Parathyroid adenoma (tissue), 2 donors: ENCODE measurements at regions not wholly inside any gene's neighbourhood (a gene's known extent, or its start where the extent isn't known, plus 50 kb on each side); places are given as distances from the start of the nearest gene placed in this dataset.

ENCODE experiments used
- H2AFZ ChIP-seq: fragments of 300-600 bp; sonication (generic); one replicate; pipeline ENCODE4 v1.7.0; 2017; ENCODE audit warnings: antibody characterized with exemption, mild to moderate bottlenecking
- H3K27ac ChIP-seq: fragments of 300-600 bp; sonication (generic); one replicate; pipeline ENCODE4 v1.7.0; 2017
- H3K27me3 ChIP-seq: fragments of 300-600 bp; sonication (generic); one replicate; pipeline ENCODE4 v1.7.0; 2017; ENCODE audit warnings: low read length; ENCODE audit not compliant: control insufficient read depth, insufficient read depth
- H3K36me3 ChIP-seq: fragments of 300-600 bp; sonication (generic); one replicate; pipeline ENCODE4 v1.7.0; 2017; ENCODE audit warnings: low read length; ENCODE audit not compliant: control insufficient read depth, insufficient read depth
- H3K4me1 ChIP-seq: fragments of 300-600 bp; sonication (generic); one replicate; pipeline ENCODE4 v1.7.0; 2017; ENCODE audit warnings: control low read depth
- H3K4me2 ChIP-seq: fragments of 300-600 bp; sonication (generic); one replicate; pipeline ENCODE4 v1.7.0; 2017; ENCODE audit warnings: low read length
- H3K4me3 ChIP-seq: fragments of 300-600 bp; sonication (generic); one replicate; pipeline ENCODE4 v1.7.0; 2017; ENCODE audit warnings: low read depth, low read length
- H3K79me2 ChIP-seq: fragments of 300-600 bp; sonication (generic); one replicate; pipeline ENCODE4 v1.7.0; 2017; ENCODE audit warnings: control low read depth
- H3K9ac ChIP-seq: fragments of 300-600 bp; sonication (generic); one replicate; pipeline ENCODE4 v1.7.0; 2017; ENCODE audit warnings: mild to moderate bottlenecking
- H3K9me3 ChIP-seq: fragments of 300-600 bp; sonication (generic); one replicate; pipeline ENCODE4 v1.7.0; 2017; ENCODE audit warnings: low read length; ENCODE audit not compliant: control insufficient read depth
- TF ChIP-seq, protein P1 (sequence below): fragments of 300-600 bp; sonication (generic); IDR thresholded peaks from one replicate; pipeline ENCODE4 v1.7.0; 2017; ENCODE audit warnings: antibody characterized with exemption, mild to moderate bottlenecking
- donor health status: primary hyperparathyroidism.

DNA sequence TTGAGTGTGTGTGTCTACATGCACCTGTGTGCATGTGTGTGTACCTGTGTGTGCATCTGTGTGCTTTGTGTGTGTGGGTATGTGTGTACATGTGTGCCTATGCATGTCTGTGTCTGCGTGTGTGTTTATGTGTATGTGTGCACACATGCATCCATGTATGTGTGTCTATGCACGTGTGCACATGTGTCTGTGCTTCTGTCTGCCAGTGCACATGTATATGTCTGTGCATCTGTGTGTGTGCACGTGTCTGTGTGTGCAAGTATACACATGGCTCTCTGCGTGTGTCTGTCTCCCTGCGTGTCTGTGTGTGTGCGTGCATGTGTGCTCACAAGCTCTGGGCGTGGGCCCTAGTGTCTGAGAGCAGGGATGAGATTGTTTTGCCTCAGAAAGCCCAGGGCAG lies 85.3 kb upstream of the SEC14L1 start:
- Histone ChIP-seq H3K27ac (no peak overlapping the region), H3K27me3 (no peaks in the 10 kb centered on the region)

DNA sequence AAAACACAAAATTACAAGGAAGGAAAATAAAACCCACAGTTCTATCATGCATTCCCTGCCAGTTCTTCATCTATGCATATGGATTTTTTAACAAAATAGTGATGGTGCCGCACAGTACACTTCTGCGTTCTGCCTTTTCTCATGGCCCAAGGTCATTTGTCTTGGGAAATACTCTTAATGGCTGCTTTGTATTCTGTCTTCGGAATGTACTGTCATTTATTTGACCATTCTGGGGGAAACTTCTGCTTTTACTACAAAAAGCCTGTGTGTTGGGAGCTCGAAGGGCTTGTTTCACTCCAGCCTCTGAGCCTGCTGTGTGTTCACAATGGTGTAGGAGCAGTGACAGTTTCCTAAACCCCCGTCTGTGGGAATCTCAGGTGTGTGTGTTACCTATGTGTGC lies 82.8 kb upstream of the SEC14L1 start:
- no peak overlapping the region for H3K4me2 ChIP-seq
- H3K4me1 ChIP-seq: no peaks in the 10 kb centered on the region
- H2AFZ ChIP-seq: no peak overlapping the region
- no peaks in the 10 kb centered on the region for H3K27me3 ChIP-seq
- TF ChIP-seq, protein P1, sequence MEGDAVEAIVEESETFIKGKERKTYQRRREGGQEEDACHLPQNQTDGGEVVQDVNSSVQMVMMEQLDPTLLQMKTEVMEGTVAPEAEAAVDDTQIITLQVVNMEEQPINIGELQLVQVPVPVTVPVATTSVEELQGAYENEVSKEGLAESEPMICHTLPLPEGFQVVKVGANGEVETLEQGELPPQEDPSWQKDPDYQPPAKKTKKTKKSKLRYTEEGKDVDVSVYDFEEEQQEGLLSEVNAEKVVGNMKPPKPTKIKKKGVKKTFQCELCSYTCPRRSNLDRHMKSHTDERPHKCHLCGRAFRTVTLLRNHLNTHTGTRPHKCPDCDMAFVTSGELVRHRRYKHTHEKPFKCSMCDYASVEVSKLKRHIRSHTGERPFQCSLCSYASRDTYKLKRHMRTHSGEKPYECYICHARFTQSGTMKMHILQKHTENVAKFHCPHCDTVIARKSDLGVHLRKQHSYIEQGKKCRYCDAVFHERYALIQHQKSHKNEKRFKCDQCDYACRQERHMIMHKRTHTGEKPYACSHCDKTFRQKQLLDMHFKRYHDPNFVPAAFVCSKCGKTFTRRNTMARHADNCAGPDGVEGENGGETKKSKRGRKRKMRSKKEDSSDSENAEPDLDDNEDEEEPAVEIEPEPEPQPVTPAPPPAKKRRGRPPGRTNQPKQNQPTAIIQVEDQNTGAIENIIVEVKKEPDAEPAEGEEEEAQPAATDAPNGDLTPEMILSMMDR: no peak
- H3K4me3 ChIP-seq: no peak overlapping the region
- no peaks in the 10 kb centered on the region for H3K9me3 ChIP-seq
- H3K79me2 ChIP-seq: no peaks in the 10 kb centered on the region
- H3K9ac ChIP-seq: no peak overlapping the region
- H3K27ac ChIP-seq: no peak overlapping the region
- no peaks in the 10 kb centered on the region for H3K36me3 ChIP-seq

More for the DNA sequence above, 85.3 kb upstream of the SEC14L1 start:
- TF ChIP-seq, protein P1: no peak
- Histone ChIP-seq H2AFZ (no peak overlapping the region), H3K9ac (no peak overlapping the region), H3K4me2 (no peak overlapping the region), H3K4me3 (no peak overlapping the region), H3K9me3 (no peaks in the 10 kb centered on the region), H3K79me2 (no peaks in the 10 kb centered on the region), H3K36me3 (no peaks in the 10 kb centered on the region), H3K4me1 (no peaks in the 10 kb centered on the region)

DNA sequence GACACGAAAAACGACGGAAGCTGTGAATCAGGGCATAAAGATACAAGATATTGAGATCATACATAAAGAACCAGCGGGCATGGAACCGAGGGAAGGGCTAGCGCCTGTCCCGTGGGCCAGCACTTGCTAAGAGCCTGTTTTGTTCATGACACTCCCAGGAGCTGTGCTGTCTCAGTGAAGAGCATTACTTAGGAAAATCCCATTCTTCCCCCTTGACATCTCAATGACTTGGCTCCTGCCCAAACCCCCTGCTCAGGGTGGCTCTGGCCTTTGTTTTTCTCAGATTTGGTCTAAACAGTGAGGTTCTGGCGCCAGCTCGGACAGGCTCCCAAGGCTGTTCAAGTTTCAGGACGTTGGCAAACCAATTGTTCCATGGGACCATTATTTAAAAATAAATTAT lies 79.1 kb upstream of the SEC14L1 start:
- H3K4me3 ChIP-seq: no peak overlapping the region
- H3K36me3 ChIP-seq: no peaks in the 10 kb centered on the region
- H2AFZ ChIP-seq: no peak overlapping the region
- H3K4me2 ChIP-seq: no peak overlapping the region
- no peaks in the 10 kb centered on the region for H3K9me3 ChIP-seq
- H3K27ac ChIP-seq: no peak overlapping the region
- TF ChIP-seq, protein P1: no peak
- H3K79me2 ChIP-seq: no peaks in the 10 kb centered on the region
- no peak overlapping the region for H3K9ac ChIP-seq
- no peaks in the 10 kb centered on the region for H3K27me3 ChIP-seq
- no peaks in the 10 kb centered on the region for H3K4me1 ChIP-seq

DNA sequence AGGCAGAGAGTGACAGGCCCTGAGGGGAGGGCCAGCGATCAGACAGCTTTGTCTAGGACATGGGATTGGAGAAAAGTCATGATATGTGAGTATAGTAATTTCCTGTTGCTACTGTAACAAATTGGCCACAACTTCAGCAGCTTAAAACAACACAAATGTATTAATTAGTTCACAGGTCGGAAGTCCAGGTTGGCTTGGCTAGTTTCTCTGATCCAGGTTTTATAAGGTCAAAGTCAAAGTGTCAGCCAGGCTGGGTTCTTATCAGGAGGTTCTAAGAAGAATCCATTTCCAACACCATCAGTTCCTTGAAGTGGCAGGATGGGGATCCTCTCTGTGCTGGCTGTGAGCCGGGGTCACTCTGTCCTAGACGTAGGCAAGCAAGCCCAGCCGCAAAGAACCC lies 76.2 kb upstream of the SEC14L1 start:
- no peaks in the 10 kb centered on the region for H3K9me3 ChIP-seq
- H3K4me3 ChIP-seq: no peak overlapping the region
- H3K9ac ChIP-seq: no peak overlapping the region
- H2AFZ ChIP-seq: no peak overlapping the region
- no peak overlapping the region for H3K4me2 ChIP-seq
- no peaks in the 10 kb centered on the region for H3K4me1 ChIP-seq
- no peaks in the 10 kb centered on the region for H3K36me3 ChIP-seq
- no peaks in the 10 kb centered on the region for H3K27me3 ChIP-seq
- H3K79me2 ChIP-seq: no peaks in the 10 kb centered on the region
- no peak overlapping the region for H3K27ac ChIP-seq
- TF ChIP-seq, protein P1: no peak

DNA sequence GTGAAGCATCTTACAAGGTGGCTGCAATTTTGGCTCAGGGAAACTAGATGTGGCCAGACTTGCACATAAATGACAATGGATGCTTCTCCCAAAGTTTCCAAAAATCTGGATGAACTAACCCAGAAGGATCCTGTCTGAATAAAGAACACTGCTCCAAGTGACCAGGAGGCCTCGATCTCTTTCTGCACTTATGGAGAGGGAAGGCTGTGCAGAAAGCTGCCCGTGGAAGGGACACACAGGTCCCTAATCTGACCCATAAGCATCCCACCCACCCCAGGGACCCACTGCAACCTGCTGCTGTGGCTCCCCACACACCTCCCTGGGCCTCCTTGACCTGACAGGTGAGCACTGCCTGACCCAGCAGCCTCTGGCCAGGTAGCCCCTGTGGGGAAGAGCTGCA lies 74.6 kb upstream of the SEC14L1 start:
- Histone ChIP-seq H3K27me3 (no peaks in the 10 kb centered on the region), H3K9me3 (no peaks in the 10 kb centered on the region), H3K4me2 (no peak overlapping the region), H3K27ac (no peak overlapping the region), H3K9ac (no peak overlapping the region), H3K4me1 (no peaks in the 10 kb centered on the region), H3K79me2 (no peaks in the 10 kb centered on the region), H2AFZ (no peak overlapping the region), H3K4me3 (no peak overlapping the region), H3K36me3 (no peaks in the 10 kb centered on the region)
- TF ChIP-seq, protein P1: no peak
